AG04450 (cell line): ENCODE measurements at regions not wholly inside any gene's neighbourhood (a gene's known extent, or its start where the extent isn't known, plus 50 kb on each side); places are given as distances from the start of the nearest gene placed in this dataset.

Source experiments
- CTCF ChIA-PET: fragments of 300-600, 350-600 bp; formaldehyde crosslinking; extraction: SDS; loops from one replicate; lab custom pipeline; 2022; ENCODE audit warnings: antibody characterized with exemption, inconsistent platforms; lab: Charles Lee
- POLR2A ChIA-PET: fragments of 350-600 bp; formaldehyde crosslinking; extraction: SDS; loops from one replicate; lab custom pipeline; 2021; ENCODE audit warnings: antibody characterized with exemption, inconsistent platforms; lab: Yijun Ruan, JAX
- DNase-seq: peaks from one replicate; pipeline ENCODE4 v3.0.0-alpha.2; 2011; ENCODE audit warnings: low read depth, low spot score
- H3K27ac ChIP-seq: one replicate; pipeline ENCODE4 v1.5.1; 2012; ENCODE audit warnings: low read depth, low read length, control low read depth
- H3K27me3 ChIP-seq: one replicate; pipeline ENCODE4 v1.6.0; 2012; ENCODE audit warnings: low read length; ENCODE audit not compliant: control insufficient read depth, insufficient read depth
- H3K4me3 ChIP-seq: 2 replicates; pipeline ENCODE4 v1.5.1; 2011; ENCODE audit warnings: mild to moderate bottlenecking, low read depth, low read length, control low read depth
- H3K9me3 ChIP-seq: 2 replicates; pipeline ENCODE4 v1.5.1; 2012; ENCODE audit warnings: low read length; ENCODE audit not compliant: control insufficient read depth, insufficient read depth
- CTCF ChIP-seq: IDR thresholded peaks from 2 replicates; pipeline ENCODE4 v1.5.1; 2011; ENCODE audit warnings: low read depth, low read length, control low read depth, inconsistent platforms

GRCh38 chr13:106205871-106206270 lies 329.6 kb downstream of the EFNB2 start:
- no peaks in the 10 kb centered on the region for H3K27me3 ChIP-seq
- no peak for DNase-seq
- ChIA-PET CTCF (no interaction called here), POLR2A (no interaction called here)
- no peak for TF ChIP-seq CTCF
- H3K4me3 ChIP-seq = no peak overlapping the region
- H3K27ac ChIP-seq = no peak overlapping the region
- H3K9me3 ChIP-seq = no peaks in the 10 kb centered on the region

GRCh38 chr13:106197496-106197895 lies 338.0 kb downstream of the EFNB2 start:
- Histone ChIP-seq H3K27ac (no peak overlapping the region), H3K9me3 (no peaks in the 10 kb centered on the region), H3K4me3 (no peak overlapping the region), H3K27me3 (no peaks in the 10 kb centered on the region)
- ChIA-PET CTCF (no interaction called here), POLR2A (no interaction called here)
- no peak for DNase-seq
- TF ChIP-seq CTCF = no peak

GRCh38 chr13:106187501-106188095 lies 347.9 kb downstream of the EFNB2 start:
- H3K4me3 ChIP-seq = no peak overlapping the region

GRCh38 chr13:106187101-106187500 lies 348.4 kb downstream of the EFNB2 start:
- no peak for TF ChIP-seq CTCF
- CTCF ChIA-PET = interaction anchor here (0.7 kb wide), 1 partner anchor 11 kb away, joined by 3 read pairs; no protein-coding TSS in a partner anchor
- DNase-seq = no peak
- Histone ChIP-seq H3K27me3 (no peaks in the 10 kb centered on the region), H3K9me3 (no peaks in the 10 kb centered on the region), H3K27ac (no peak overlapping the region), H3K4me3 (no peak overlapping the region)
- POLR2A ChIA-PET = no interaction called here

More at GRCh38 chr13:106187501-106188095, 347.9 kb downstream of the EFNB2 start:
- TF ChIP-seq CTCF = no peak
- CTCF ChIA-PET = no interaction called here
- DNase-seq = no peak
- H3K9me3 ChIP-seq = no peaks in the 10 kb centered on the region
- H3K27ac ChIP-seq = no peak overlapping the region
- H3K27me3 ChIP-seq = no peaks in the 10 kb centered on the region
- POLR2A ChIA-PET = no interaction called here

- no peaks in the 10 kb centered on the region for H3K27me3 ChIP-seq
- DNase-seq = no peak
- ChIA-PET POLR2A (no interaction called here), CTCF (interaction anchor here (0.7 kb wide), 1 partner anchor 10 kb away, joined by 3 read pairs; no protein-coding TSS in a partner anchor)
- no peak overlapping the region for H3K4me3 ChIP-seq
- H3K27ac ChIP-seq = no peak overlapping the region
- no peaks in the 10 kb centered on the region for H3K9me3 ChIP-seq
- no peak for TF ChIP-seq CTCF
These were observed 349.0 kb downstream of the EFNB2 start for GRCh38 chr13:106186366-106187030.
